A673 (cell line): ENCODE measurements at regions not wholly inside any gene's neighbourhood (a gene's known extent, or its start where the extent isn't known, plus 50 kb on each side); places are given as distances from the start of the nearest gene placed in this dataset.

Experiments
- BruUV-seq: library from RNA; stranded (reverse); fragments of 400-500 nt; replicated peaks from 2 replicates; lab custom pipeline; 2021; lab: Mats Ljungman, UMichigan
- CTCF ChIA-PET: fragments of 300-600 bp; sonication (Branson Sonifier 250); formaldehyde crosslinking; loops from one replicate; lab custom pipeline; 2022; ENCODE audit warnings: antibody characterized with exemption; lab: Charles Lee
- POLR2A ChIA-PET: fragments of 300-600 bp; sonication (Branson Sonifier 250); formaldehyde crosslinking; loops from one replicate; lab custom pipeline; 2022; ENCODE audit warnings: antibody characterized with exemption; ENCODE audit not compliant: low non-redundant PET; lab: Charles Lee
- DNase-seq: peaks from one replicate; pipeline ENCODE4 v3.0.0-alpha.2; 2015; ENCODE audit warnings: low spot score
- H3K27ac ChIP-seq: fragments of 200-600 bp; sonication (generic); 2 replicates; pipeline ENCODE4 v1.5.1; 2016; ENCODE audit warnings: mixed run types, low read depth, mild to moderate bottlenecking, mixed read lengths, antibody characterized with exemption, low read length; ENCODE audit not compliant: poor library complexity, severe bottlenecking
- H3K27me3 ChIP-seq: fragments of 200-600 bp; sonication (generic); replicated peaks from 2 replicates; pipeline ENCODE4 v1.6.1; 2017; ENCODE audit warnings: mixed run types, low read depth, mild to moderate bottlenecking, mixed read lengths, antibody characterized with exemption, low read length; ENCODE audit not compliant: insufficient read depth, poor library complexity
- H3K36me3 ChIP-seq: fragments of 200-600 bp; sonication (generic); 2 replicates; pipeline ENCODE4 v1.6.1; 2016; ENCODE audit warnings: mixed run types, mild to moderate bottlenecking, mixed read lengths, antibody characterized with exemption, low read length; ENCODE audit not compliant: insufficient read depth, poor library complexity, severe bottlenecking
- H3K4me1 ChIP-seq: fragments of 200-600 bp; sonication (generic); 2 replicates; pipeline ENCODE4 v1.6.1; 2017; ENCODE audit warnings: mixed run types, mild to moderate bottlenecking, mixed read lengths, antibody characterized with exemption, low read length; ENCODE audit not compliant: insufficient read depth, poor library complexity, severe bottlenecking
- H3K4me3 ChIP-seq: fragments of 200-600 bp; sonication (generic); 2 replicates; pipeline ENCODE4 v1.5.1; 2016; ENCODE audit warnings: low read depth, mixed run types, mild to moderate bottlenecking, mixed read lengths, low read length; ENCODE audit not compliant: poor library complexity, severe bottlenecking
- H3K9me3 ChIP-seq: fragments of 200-600 bp; sonication (generic); 2 replicates; pipeline ENCODE4 v1.6.1; 2016; ENCODE audit warnings: mixed run types, low read depth, mild to moderate bottlenecking, mixed read lengths, antibody characterized with exemption, low read length; ENCODE audit not compliant: poor library complexity, severe bottlenecking
- CTCF ChIP-seq: fragments of 300-800, 200-600 bp; sonication (generic); conservative IDR thresholded peaks from 2 replicates; pipeline ENCODE4 v1.5.1; 2017; ENCODE audit warnings: low read depth, mild to moderate bottlenecking, antibody characterized with exemption, low read length, moderate library complexity, mixed read lengths
- EZH2 ChIP-seq: fragments of 200-600 bp; sonication (generic); IDR thresholded peaks from 2 replicates; pipeline ENCODE4 v1.6.1; 2017; ENCODE audit warnings: borderline replicate concordance, low read depth, mild to moderate bottlenecking, mixed read lengths, antibody characterized with exemption, low read length; ENCODE audit not compliant: poor library complexity, severe bottlenecking
- intact Hi-C: fragments of 100-400 bp; cut with micrococcal nuclease; formaldehyde crosslinking; loops from one replicate; pipeline ENCODE4 v1.10.0; 2022; ENCODE audit not compliant: unreplicated experiment

- Histone ChIP-seq H3K36me3 (no peaks in the 10 kb centered on the region), H3K27me3 (no peaks in the 10 kb centered on the region), H3K9me3 (peaks cover 9% of the 10 kb centered on the region), H3K4me3 (no peak overlapping the region), H3K27ac (no peak overlapping the region), H3K4me1 (no peaks in the 10 kb centered on the region)
- ChIA-PET POLR2A (no interaction called here), CTCF (no interaction called here)
- intact Hi-C loops = no loop called here
- TF ChIP-seq CTCF (no peak), EZH2 (no peak)
- no TSS peak for BruUV-seq
- no peak for DNase-seq
Observed at GRCh38 chr5:33381243-33381642, 59.5 kb upstream of the TARS1 start.
